Activated naive CD4-positive, alpha-beta T cell treated with anti-CD3 and anti-CD28 coated beads, Interleukin-2, amount 10 ng/mL, durations not matched to agents 7 days and 5 days (primary cell): ENCODE measurements at regions not wholly inside any gene's neighbourhood (a gene's known extent, or its start where the extent isn't known, plus 50 kb on each side); places are given as distances from the start of the nearest gene placed in this dataset.
"Not testable (repeated sequence)": the region's sequence is repeated elsewhere in the genome, so short reads cannot be mapped to it uniquely, and the experiment has no call there.

ENCODE experiments used
- CTCF ChIA-PET: fragments of 350-600 bp; sonication (Branson Sonifier 250); formaldehyde crosslinking; loops from one replicate; lab custom pipeline; 2021; ENCODE audit warnings: antibody characterized with exemption; lab: Charles Lee
- DNase-seq: peaks from one replicate; pipeline ENCODE4 v3.0.0-alpha.2; 2020
- H3K27ac Mint-ChIP-seq: one replicate; pipeline ENCODE4 v1.8.0; 2021; ENCODE audit warnings: mild to moderate bottlenecking, moderate library complexity, mixed read lengths
- H3K27me3 Mint-ChIP-seq: one replicate; pipeline ENCODE4 v1.8.0; 2021; ENCODE audit warnings: mild to moderate bottlenecking, mixed read lengths
- H3K36me3 Mint-ChIP-seq: one replicate; pipeline ENCODE4 v1.8.0; 2021; ENCODE audit warnings: mixed read lengths
- H3K4me1 Mint-ChIP-seq: one replicate; pipeline ENCODE4 v1.8.0; 2021; ENCODE audit warnings: mixed read lengths
- H3K4me3 Mint-ChIP-seq: one replicate; pipeline ENCODE4 v1.8.0; 2021; ENCODE audit warnings: mild to moderate bottlenecking, moderate library complexity, mixed read lengths
- H3K9me3 Mint-ChIP-seq: one replicate; pipeline ENCODE4 v1.8.0; 2021; ENCODE audit warnings: mixed read lengths

DNA sequence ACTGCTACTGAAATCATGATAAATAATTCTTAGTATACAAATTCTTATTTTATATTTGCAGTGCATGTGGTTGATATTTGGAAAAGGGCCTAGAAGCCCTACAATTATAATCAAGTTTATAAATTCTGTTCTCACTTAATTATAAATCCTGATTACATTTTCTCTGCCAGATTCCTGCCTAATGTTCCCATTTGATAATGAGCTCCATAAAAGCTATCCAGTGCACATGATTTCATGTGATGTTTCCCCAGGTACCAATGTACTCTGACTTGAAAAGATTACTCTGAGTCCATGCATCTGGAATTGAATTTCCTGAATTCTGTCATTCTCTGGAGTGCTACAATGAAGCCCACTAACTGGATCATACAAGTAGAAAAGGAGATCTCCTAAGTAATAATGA, 292.2 kb downstream of the FRK start:
- Mint-ChIP-seq H3K36me3 (no peaks in the 10 kb centered on the region), H3K27ac (no peak overlapping the region), H3K4me1 (no peaks in the 10 kb centered on the region), H3K27me3 (no peaks in the 10 kb centered on the region), H3K9me3 (no peaks in the 10 kb centered on the region), H3K4me3 (no peak overlapping the region)
- CTCF ChIA-PET = no interaction called here
- no peak for DNase-seq

DNA sequence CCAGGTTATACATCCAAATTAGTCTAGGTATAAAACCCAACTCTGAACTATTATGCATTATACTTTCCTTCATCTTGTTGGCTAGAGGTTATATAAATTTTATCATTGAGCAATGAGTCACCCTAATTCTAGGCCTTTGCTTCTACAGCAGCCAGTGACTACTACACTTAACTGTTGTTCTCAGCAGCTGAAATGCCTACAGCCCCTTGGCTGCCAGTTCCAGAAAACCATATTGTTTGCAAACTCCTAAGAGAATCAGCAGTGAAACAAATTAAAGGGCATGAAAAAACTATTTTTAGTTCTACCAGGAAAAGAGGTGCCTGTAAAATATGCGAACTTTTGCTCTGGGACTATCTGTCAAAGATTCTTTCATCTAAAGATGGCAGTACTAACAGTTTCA, 292.8 kb downstream of the FRK start:
- Mint-ChIP-seq H3K27me3 (no peaks in the 10 kb centered on the region), H3K9me3 (no peaks in the 10 kb centered on the region), H3K27ac (no peak overlapping the region), H3K36me3 (no peaks in the 10 kb centered on the region), H3K4me3 (no peak overlapping the region), H3K4me1 (no peaks in the 10 kb centered on the region)
- no peak for DNase-seq
- CTCF ChIA-PET = no interaction called here

DNA sequence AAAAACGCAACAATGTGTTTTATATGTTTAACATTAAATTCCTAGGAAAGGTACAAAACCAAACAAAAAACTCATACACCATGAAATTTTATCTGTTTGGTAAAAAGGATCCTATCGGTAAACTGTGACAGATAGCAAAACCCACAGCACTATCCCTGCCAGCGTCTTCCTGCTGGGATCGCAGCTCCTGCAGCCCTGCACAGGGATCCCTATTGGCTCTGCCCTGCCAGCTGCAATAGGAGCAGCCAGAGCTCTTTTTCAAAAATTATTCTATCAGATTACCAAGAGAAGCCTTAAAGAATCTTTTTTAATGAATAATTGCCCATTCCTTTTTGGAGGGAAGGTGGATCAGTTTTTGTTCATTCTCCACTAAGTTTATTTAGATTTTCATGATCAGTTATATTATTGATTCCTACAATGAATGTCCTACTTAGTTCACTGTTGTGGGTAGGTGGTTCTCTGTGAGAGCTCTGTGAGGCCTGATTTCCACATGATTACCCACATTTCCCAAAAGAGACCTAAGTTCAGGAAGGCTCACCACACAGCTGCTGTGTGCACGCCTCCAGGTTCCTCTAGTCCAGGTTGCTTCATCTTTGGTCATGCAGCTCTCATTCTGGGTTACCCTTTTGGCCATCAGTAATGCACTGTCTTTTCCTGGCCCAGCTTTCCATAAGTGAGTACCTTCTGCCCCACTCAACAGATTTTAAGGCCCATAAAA, 293.8 kb downstream of the FRK start:
- CTCF ChIA-PET = no interaction called here
- Mint-ChIP-seq H3K36me3 (no peaks in the 10 kb centered on the region), H3K4me1 (no peaks in the 10 kb centered on the region), H3K9me3 (no peaks in the 10 kb centered on the region), H3K27ac (no peak overlapping the region), H3K4me3 (no peak overlapping the region), H3K27me3 (no peaks in the 10 kb centered on the region)
- no peak for DNase-seq

DNA sequence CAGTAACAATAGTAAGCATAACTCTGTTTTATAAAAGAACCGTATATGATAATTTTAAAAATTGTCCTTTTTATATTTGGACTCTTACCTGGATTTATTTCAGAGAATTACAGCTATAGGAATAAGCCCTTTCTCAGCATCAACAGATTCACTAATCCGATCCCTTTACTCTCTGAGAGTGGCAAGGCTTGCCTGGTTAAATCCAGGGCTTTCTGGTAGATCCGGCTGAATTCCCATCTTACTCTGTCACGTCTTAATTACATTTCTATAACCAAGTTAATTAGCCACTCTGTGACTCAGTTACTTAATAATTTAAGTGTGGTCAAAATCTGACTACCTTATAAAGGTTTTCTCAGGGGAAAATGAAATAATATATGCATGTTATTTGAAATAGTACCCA, 294.7 kb downstream of the FRK start:
- Mint-ChIP-seq H3K4me3 (no peak overlapping the region), H3K36me3 (no peaks in the 10 kb centered on the region), H3K27ac (no peak overlapping the region), H3K9me3 (no peaks in the 10 kb centered on the region), H3K4me1 (no peaks in the 10 kb centered on the region), H3K27me3 (no peaks in the 10 kb centered on the region)
- CTCF ChIA-PET = no interaction called here
- DNase-seq = no peak

DNA sequence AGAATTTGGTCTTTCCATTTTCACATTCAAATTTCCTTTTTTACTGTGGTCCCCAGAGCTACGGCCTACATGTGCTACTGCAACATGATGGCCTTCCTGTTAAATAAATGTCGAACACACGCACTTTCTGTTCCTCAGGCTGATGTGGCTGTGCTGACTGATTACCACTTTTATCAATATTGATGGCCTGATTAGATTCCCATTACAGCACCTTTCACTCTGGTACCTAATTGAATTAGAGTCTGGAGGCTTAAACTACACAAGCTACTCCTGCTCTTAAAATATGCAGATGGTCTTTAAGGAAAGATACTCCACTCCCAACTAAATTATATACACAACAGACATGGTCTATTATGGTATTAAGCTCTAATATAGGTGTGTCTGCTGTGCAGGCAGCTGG, 301.6 kb downstream of the FRK start:
- no peak overlapping the region for H3K4me3 Mint-ChIP-seq
- H3K27ac Mint-ChIP-seq = no peak overlapping the region
- CTCF ChIA-PET = no interaction called here
- DNase-seq = no peak
- no peaks in the 10 kb centered on the region for H3K4me1 Mint-ChIP-seq
- H3K36me3 Mint-ChIP-seq = no peaks in the 10 kb centered on the region
- no peaks in the 10 kb centered on the region for H3K9me3 Mint-ChIP-seq
- no peaks in the 10 kb centered on the region for H3K27me3 Mint-ChIP-seq

DNA sequence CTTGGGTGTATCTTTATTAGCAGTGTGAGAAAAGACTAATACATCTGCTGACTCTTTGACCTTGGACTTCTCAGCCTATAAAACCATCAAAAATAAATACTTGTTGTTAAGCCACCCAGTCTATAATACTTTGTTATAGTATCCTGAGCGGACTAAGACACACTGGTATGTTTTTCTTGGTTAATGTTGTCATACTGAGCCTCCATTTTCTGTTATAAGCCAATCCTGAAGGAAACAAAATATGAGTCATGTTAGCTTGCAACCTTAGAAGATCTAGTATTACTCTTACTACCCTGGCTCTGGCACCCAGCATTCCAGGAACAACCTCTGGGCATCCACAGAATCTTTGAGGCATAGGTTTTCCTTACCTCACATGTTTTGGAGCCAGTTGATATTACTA, 307.2 kb downstream of the FRK start:
- Mint-ChIP-seq H3K36me3 (no peaks in the 10 kb centered on the region), H3K4me3 (no peak overlapping the region), H3K27me3 (no peaks in the 10 kb centered on the region), H3K4me1 (no peaks in the 10 kb centered on the region), H3K27ac (no peak overlapping the region), H3K9me3 (no peaks in the 10 kb centered on the region)
- CTCF ChIA-PET = no interaction called here
- DNase-seq = no peak

DNA sequence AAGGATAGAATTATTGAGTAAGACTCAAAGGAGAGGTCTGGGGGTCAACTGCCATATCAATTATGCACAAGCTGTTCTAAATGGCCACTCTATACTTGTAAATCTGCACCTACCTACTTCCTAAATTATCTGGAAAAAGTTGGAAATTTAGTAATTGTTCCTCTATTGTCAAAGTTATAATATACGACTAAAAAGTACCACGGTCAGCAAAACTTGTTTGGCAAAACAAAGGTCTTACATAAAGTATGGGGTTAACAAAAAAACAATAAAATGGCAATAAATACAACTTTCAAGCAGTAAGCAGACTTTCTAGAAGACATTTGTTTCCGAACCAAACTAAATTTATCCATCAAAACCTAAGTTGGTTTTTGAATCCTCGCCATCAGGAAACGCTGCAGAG, 309.7 kb downstream of the FRK start:
- Mint-ChIP-seq H3K4me3 (no peak overlapping the region), H3K27me3 (no peaks in the 10 kb centered on the region), H3K27ac (no peak overlapping the region), H3K4me1 (no peaks in the 10 kb centered on the region), H3K9me3 (no peaks in the 10 kb centered on the region), H3K36me3 (no peaks in the 10 kb centered on the region)
- CTCF ChIA-PET = no interaction called here
- DNase-seq = no peak

DNA sequence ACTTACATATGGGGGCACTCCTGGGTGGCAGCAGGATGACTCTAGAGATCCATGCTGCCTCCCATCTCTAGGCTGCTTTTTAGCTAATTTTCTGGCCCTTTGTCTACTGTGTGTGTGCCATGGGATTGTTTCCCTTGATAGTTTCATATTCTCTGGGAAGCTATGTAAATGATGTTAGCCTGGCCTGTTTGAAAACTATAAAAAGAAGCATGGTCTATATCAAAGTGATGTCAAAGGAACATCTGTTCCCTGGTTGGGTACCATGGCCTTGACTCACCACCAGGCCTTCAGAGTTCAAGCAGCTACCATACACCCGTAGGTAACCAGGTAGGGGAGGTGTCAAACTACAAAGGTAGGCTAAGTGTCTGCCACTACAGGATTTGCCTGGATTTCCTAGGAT, 310.4 kb downstream of the FRK start:
- no peak for DNase-seq
- Mint-ChIP-seq H3K36me3 (no peaks in the 10 kb centered on the region), H3K4me1 (no peaks in the 10 kb centered on the region), H3K4me3 (no peak overlapping the region), H3K27ac (no peak overlapping the region), H3K27me3 (no peaks in the 10 kb centered on the region), H3K9me3 (peaks cover under 1% of the 10 kb centered on the region)
- CTCF ChIA-PET = no interaction called here

DNA sequence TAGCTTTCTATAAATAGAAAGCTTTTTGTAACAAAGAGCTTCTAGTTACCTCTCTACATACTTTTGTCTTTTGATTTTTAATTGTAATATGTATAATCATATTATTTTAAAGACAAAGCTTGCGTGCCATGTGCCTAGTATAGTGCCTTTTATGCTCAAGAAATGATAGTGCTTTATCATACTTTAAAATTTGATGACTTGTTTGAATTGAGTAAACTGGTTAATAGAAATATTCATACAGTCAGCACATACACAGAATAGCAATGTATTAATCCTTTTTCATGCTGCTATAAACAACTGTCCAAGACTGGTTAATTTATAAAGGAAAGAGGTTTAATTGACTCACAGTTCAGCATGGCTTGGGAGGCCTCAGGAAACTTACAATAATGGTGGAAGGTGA, 313.0 kb downstream of the FRK start:
- DNase-seq = no peak
- Mint-ChIP-seq H3K4me1 (no peaks in the 10 kb centered on the region), H3K27me3 (no peaks in the 10 kb centered on the region), H3K36me3 (no peaks in the 10 kb centered on the region), H3K27ac (no peak overlapping the region), H3K9me3 (peaks cover 3% of the 10 kb centered on the region), H3K4me3 (no peak overlapping the region)
- CTCF ChIA-PET = no interaction called here

DNA sequence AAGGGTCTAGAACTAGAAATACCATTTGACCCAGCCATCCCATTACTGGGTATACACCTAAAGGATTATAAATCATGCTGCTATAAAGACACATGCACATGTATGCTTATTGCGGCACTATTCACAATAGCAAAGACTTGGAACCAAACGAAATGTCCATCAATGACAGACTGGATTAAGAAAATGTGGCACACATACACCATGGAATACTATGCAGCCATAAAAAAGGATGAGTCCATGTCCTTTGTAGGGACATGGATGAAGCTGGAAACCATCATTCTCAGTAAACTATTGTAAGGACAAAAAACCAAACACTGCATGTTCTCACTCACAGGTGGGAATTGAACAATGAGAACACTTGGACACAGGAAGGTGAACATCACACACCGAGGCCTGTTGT, 314.1 kb downstream of the FRK start:
- CTCF ChIA-PET, H3K27me3 Mint-ChIP-seq, H3K4me1 Mint-ChIP-seq: not testable (repeated sequence)

DNA sequence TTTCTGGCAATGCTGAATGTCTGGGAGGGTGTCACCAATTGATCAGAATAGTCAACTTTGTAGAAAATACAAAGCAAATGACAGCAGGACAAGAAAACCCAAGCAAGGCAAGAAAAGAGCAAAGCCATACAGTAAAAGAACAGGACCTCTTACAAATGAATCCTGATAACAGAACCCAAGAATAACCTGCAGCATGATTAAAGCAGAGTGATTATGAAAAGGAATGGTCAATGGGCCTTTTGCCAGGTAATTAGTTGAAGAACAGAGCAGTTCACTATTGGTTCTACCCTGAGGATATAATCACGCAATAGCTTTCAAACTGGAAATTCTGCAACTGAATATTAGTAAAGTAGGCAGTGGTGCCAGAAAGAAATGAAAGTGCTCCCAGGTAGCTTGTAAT, 319.8 kb downstream of the FRK start:
- Mint-ChIP-seq H3K27me3 (no peaks in the 10 kb centered on the region), H3K4me1 (no peaks in the 10 kb centered on the region), H3K27ac (no peak overlapping the region), H3K36me3 (no peaks in the 10 kb centered on the region), H3K9me3 (peaks cover 9% of the 10 kb centered on the region), H3K4me3 (no peak overlapping the region)
- no peak for DNase-seq
- CTCF ChIA-PET = no interaction called here

More for the DNA sequence above, 314.1 kb downstream of the FRK start:
- not testable (repeated sequence) for H3K4me3 Mint-ChIP-seq, DNase-seq, H3K27ac Mint-ChIP-seq, H3K36me3 Mint-ChIP-seq, H3K9me3 Mint-ChIP-seq

DNA sequence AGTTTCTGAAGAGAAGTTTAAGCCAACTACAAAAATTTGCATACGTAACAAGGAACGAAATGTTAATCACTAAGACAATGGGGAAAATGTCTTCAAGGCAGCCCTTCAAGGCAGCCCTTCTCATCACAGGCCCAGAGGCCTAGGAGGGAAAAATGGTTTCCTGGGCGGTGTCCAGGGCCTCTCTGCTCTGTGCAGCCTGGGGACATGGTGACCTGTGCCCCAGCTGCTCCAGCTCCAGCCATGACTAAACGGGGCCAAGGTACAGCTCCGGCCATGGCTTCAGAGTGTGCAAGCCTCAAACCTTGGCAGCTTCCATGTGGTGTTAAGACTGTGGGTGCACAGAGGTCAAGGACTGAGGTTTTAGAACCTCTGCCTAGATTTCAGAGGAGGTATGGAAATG, 325.1 kb downstream of the FRK start:
- CTCF ChIA-PET = no interaction called here
- DNase-seq = no peak
- Mint-ChIP-seq H3K9me3 (peaks cover 1% of the 10 kb centered on the region), H3K36me3 (no peaks in the 10 kb centered on the region), H3K4me3 (no peak overlapping the region), H3K4me1 (no peaks in the 10 kb centered on the region), H3K27ac (no peak overlapping the region), H3K27me3 (no peaks in the 10 kb centered on the region)

DNA sequence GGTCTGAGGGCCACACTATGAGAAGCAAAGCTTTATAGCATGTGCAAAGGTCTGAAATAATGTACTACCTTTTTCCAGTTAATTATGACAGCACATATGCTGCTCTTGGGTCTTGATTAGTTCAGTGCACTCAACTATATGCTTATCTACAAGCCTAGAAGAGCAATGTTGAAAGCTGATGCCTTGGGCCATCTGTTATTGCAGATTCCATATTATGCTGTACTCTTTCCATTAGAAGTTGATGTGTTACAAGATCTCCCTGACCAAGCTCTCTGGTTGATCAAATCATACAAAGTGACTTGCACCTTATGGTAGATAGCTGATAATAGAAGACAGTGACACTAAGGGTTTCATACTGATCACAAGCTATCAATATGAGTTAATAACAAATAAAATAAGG, 327.3 kb downstream of the FRK start:
- CTCF ChIA-PET = no interaction called here
- Mint-ChIP-seq H3K36me3 (no peaks in the 10 kb centered on the region), H3K4me3 (no peak overlapping the region), H3K4me1 (no peaks in the 10 kb centered on the region), H3K9me3 (peaks cover 1% of the 10 kb centered on the region), H3K27ac (no peak overlapping the region), H3K27me3 (no peaks in the 10 kb centered on the region)
- no peak for DNase-seq

DNA sequence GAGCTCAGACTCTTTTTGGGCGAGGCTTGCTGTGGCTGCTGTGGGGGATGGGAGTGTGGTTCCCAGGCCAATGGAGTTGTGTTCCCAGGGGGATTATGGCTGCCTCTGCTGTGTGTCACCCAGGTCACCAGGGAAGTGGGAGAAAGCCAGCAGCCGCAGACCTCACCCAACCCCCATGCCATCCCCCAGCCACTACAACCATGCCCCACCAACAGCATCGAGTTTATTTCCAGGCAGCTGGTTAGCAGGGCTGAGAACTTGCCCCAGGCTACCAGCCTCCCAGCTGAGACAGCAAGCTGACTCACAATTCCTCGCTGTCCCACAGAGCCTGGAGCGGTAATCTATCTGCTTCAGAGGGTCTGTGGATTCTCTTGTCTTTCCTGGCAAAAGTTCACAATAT, 331.7 kb downstream of the FRK start:
- Mint-ChIP-seq H3K9me3 (no peaks in the 10 kb centered on the region), H3K27ac (no peak overlapping the region), H3K36me3 (no peaks in the 10 kb centered on the region), H3K27me3 (no peaks in the 10 kb centered on the region), H3K4me1 (no peaks in the 10 kb centered on the region), H3K4me3 (no peak overlapping the region)
- CTCF ChIA-PET = no interaction called here
- DNase-seq = no peak

DNA sequence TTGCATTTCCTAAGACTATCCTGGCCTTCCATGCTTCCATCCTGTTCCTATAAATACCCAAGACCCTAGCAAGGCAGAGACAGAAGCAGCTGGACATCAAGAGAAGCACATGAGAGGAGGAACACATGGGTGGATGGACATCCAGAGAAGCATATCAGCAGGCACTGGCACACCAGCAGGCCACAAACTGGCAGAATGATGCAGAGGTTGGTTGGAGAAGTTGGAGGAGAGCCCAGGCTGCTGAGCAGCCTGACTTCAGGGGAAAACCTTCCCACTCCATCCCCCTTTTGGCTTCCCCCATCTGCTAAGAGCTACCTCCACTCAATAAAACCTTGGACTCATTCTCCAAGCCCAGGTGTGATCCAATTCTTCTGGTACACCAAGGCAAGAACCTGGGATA, 332.5 kb downstream of the FRK start:
- H3K4me1 Mint-ChIP-seq = no peaks in the 10 kb centered on the region
- no peak overlapping the region for H3K4me3 Mint-ChIP-seq
- no peaks in the 10 kb centered on the region for H3K27me3 Mint-ChIP-seq
- no peak overlapping the region for H3K27ac Mint-ChIP-seq
- H3K36me3 Mint-ChIP-seq = no peaks in the 10 kb centered on the region
- no peak for DNase-seq
- CTCF ChIA-PET = no interaction called here
- H3K9me3 Mint-ChIP-seq = no peaks in the 10 kb centered on the region

DNA sequence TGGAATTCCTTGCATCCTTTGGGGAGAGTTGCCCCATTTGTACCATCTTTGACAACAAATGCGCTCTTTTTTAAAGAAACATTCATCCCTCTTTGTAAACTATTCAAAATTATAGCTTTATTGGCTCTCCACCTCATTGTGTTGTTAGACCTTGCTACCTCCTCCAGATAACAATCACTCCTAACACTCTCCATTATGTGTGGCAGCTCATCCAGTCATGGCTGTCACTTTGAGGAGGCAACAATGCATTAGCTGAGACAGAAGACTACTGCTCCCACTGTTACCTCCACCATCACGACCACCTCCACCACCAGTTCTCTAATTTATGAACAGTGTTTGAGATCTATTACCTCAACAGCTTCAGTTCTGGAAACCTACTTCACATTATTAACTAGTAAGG, 339.1 kb downstream of the FRK start:
- CTCF ChIA-PET = no interaction called here
- no peak overlapping the region for H3K4me3 Mint-ChIP-seq

More for the DNA sequence above, 339.1 kb downstream of the FRK start:
- Mint-ChIP-seq H3K9me3 (peaks cover 3% of the 10 kb centered on the region), H3K4me1 (no peaks in the 10 kb centered on the region), H3K27ac (no peak overlapping the region), H3K36me3 (no peaks in the 10 kb centered on the region), H3K27me3 (no peaks in the 10 kb centered on the region)
- DNase-seq = no peak
